ENCODE measurements at regions not wholly inside any gene's neighbourhood (a gene's known extent, or its start where the extent isn't known, plus 50 kb on each side); places are given as distances from the start of the nearest gene placed in this dataset.

- H3K9me3 ChIP-seq (ENCODE audit: insufficient read depth, low read depth): no peaks in the 10 kb centered on the region
- intact Hi-C loops (cut with micrococcal nuclease; ENCODE audit: unreplicated experiment): loop anchor here (5.0 to 10.0 kb wide), 2 partner anchors 170 to 202 kb away; no protein-coding TSS in a partner anchor
- ChIA-PET CTCF (interaction anchor here (0.7 to 0.9 kb wide), 2 partner anchors 86 to 201 kb away, joined by 3 to 8 read pairs; no protein-coding TSS in a partner anchor), POLR2A (ENCODE audit: unreplicated experiment) (no interaction called here)
- DNase-seq: peak in 1 of 2 experiments; percentile 34
- H3K36me3 ChIP-seq (ENCODE audit: low read depth): no peaks in the 10 kb centered on the region
- H3K4me3 ChIP-seq: no peak overlapping the region
- H2AFZ ChIP-seq: no peak overlapping the region
- H3K9me2 ChIP-seq (ENCODE audit: insufficient read depth): no peaks in the 10 kb centered on the region
- BruUV-seq (replicated peaks): no TSS peak
- H3K4me2 ChIP-seq: no peak overlapping the region
- H3F3A ChIP-seq (ENCODE audit: insufficient read depth, low read depth): no peaks in the 10 kb centered on the region
- H3K4me1 ChIP-seq (replicated peaks; ENCODE audit: insufficient read depth): no peaks in the 10 kb centered on the region
- TF ChIP-seq EZH2 (IDR thresholded peaks at IDR 0.05; ENCODE audit: low read depth): no peak
- TF ChIP-seq, protein P1, sequence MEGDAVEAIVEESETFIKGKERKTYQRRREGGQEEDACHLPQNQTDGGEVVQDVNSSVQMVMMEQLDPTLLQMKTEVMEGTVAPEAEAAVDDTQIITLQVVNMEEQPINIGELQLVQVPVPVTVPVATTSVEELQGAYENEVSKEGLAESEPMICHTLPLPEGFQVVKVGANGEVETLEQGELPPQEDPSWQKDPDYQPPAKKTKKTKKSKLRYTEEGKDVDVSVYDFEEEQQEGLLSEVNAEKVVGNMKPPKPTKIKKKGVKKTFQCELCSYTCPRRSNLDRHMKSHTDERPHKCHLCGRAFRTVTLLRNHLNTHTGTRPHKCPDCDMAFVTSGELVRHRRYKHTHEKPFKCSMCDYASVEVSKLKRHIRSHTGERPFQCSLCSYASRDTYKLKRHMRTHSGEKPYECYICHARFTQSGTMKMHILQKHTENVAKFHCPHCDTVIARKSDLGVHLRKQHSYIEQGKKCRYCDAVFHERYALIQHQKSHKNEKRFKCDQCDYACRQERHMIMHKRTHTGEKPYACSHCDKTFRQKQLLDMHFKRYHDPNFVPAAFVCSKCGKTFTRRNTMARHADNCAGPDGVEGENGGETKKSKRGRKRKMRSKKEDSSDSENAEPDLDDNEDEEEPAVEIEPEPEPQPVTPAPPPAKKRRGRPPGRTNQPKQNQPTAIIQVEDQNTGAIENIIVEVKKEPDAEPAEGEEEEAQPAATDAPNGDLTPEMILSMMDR (conservative IDR thresholded peaks at IDR 0.05): peak; percentile 63; the same call in 1 of the 2 replicates
- no peaks in the 10 kb centered on the region for H3K79me2 ChIP-seq (ENCODE audit: low read depth)
- no peaks in the 10 kb centered on the region for H4K20me1 ChIP-seq (ENCODE audit: insufficient read depth)
- H3K27me3 ChIP-seq (ENCODE audit: insufficient read depth, low read depth): no peaks in the 10 kb centered on the region
- no peak overlapping the region for H3K27ac ChIP-seq
Observed at GRCh38 chr3:109224333-109224732, 87.8 kb downstream of the C3orf85 start.

DNA sequence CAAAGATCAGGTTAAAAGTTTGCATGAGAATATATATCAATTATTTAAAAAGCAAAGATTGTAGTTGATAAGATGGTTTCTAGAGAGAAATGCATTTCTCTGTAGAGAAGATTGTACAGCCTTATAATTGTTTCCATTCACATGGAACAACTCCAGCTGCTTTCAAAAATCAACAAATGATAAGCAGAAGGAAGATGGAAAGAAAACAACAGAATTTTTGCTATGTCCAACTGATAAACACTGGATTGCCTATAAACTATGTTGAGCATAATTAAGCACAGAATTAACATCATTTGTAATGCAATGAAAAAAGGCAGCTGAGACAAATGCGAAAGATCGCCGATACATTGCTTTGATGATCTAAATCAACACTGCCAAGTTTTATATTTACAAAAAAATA is 89.0 kb downstream of the C3orf85 start:
- Histone ChIP-seq H3K4me1 (replicated peaks; ENCODE audit: insufficient read depth) (no peaks in the 10 kb centered on the region), H3K4me3 (no peak overlapping the region), H3K27ac (no peak overlapping the region), H3K4me2 (no peak overlapping the region), H3K9me3 (ENCODE audit: insufficient read depth, low read depth) (no peaks in the 10 kb centered on the region), H3K9me2 (ENCODE audit: insufficient read depth) (no peaks in the 10 kb centered on the region), H3K27me3 (ENCODE audit: insufficient read depth, low read depth) (no peaks in the 10 kb centered on the region), H4K20me1 (ENCODE audit: insufficient read depth) (no peaks in the 10 kb centered on the region), H3F3A (ENCODE audit: insufficient read depth, low read depth) (no peaks in the 10 kb centered on the region), H2AFZ (no peak overlapping the region), H3K36me3 (ENCODE audit: low read depth) (no peaks in the 10 kb centered on the region), H3K79me2 (ENCODE audit: low read depth) (no peaks in the 10 kb centered on the region)
- intact Hi-C loops (cut with micrococcal nuclease; ENCODE audit: unreplicated experiment): loop anchor here (10.0 kb wide), 1 partner anchor 171 kb away; no protein-coding TSS in a partner anchor
- no peak for DNase-seq
- TF ChIP-seq EZH2 (IDR thresholded peaks at IDR 0.05; ENCODE audit: low read depth): no peak
- TF ChIP-seq, protein P1 (conservative IDR thresholded peaks at IDR 0.05): no peak
- BruUV-seq (replicated peaks): no TSS peak
- POLR2A ChIA-PET (ENCODE audit: unreplicated experiment): no interaction called here
- CTCF ChIA-PET: no interaction called here

GRCh38 chr3:109228391-109229080 is 87.8 kb downstream of the DPPA2 start:
- ChIA-PET POLR2A (ENCODE audit: unreplicated experiment) (no interaction called here), CTCF (no interaction called here)
- H3K4me1 ChIP-seq (replicated peaks; ENCODE audit: insufficient read depth): no peaks in the 10 kb centered on the region
- no peak overlapping the region for H3K4me3 ChIP-seq
- no peak overlapping the region for H3K27ac ChIP-seq
- H3K9me2 ChIP-seq (ENCODE audit: insufficient read depth): no peaks in the 10 kb centered on the region
- no peaks in the 10 kb centered on the region for H4K20me1 ChIP-seq (ENCODE audit: insufficient read depth)
- no peak overlapping the region for H3K4me2 ChIP-seq
- no peaks in the 10 kb centered on the region for H3K36me3 ChIP-seq (ENCODE audit: low read depth)
- no peaks in the 10 kb centered on the region for H3K27me3 ChIP-seq (ENCODE audit: insufficient read depth, low read depth)
- H3K79me2 ChIP-seq (ENCODE audit: low read depth): no peaks in the 10 kb centered on the region
- DNase-seq: no peak
- H2AFZ ChIP-seq: no peak overlapping the region
- no TSS peak for BruUV-seq (replicated peaks)
- no peaks in the 10 kb centered on the region for H3K9me3 ChIP-seq (ENCODE audit: insufficient read depth, low read depth)
- TF ChIP-seq, protein P1 (conservative IDR thresholded peaks at IDR 0.05): no peak
- no peak for TF ChIP-seq EZH2 (IDR thresholded peaks at IDR 0.05; ENCODE audit: low read depth)
- intact Hi-C loops (cut with micrococcal nuclease; ENCODE audit: unreplicated experiment): loop anchor here (10.0 kb wide), 1 partner anchor 174 kb away; no protein-coding TSS in a partner anchor
- no peaks in the 10 kb centered on the region for H3F3A ChIP-seq (ENCODE audit: insufficient read depth, low read depth)
